Suprapubic skin (tissue), 3 donors: ENCODE measurements at regions not wholly inside any gene's neighbourhood (a gene's known extent, or its start where the extent isn't known, plus 50 kb on each side); places are given as distances from the start of the nearest gene placed in this dataset.

Experiments used
- CTCF ChIP-seq, 2 donors: fragments of 200-600 bp in 1 of 2; fragments of 450-650 bp in 1 of 2; sonication (generic) in 1 of 2; IDR thresholded peaks; one replicate each; pipeline ENCODE4 v1.5.1; 2016 to 2019; ENCODE audit warnings: antibody characterized with exemption in 2 of 2, mild to moderate bottlenecking in 1 of 2, moderate library complexity in 1 of 2
- EP300 ChIP-seq: sonication (generic); formaldehyde crosslinking; IDR thresholded peaks from one replicate; pipeline ENCODE4 v1.6.1; 2017; ENCODE audit warnings: antibody characterized with exemption
- POLR2A ChIP-seq, 2 donors: fragments of 450-650 bp; IDR thresholded peaks; one replicate each; pipeline ENCODE4 v1.6.1; 2017; ENCODE audit warnings: antibody characterized with exemption in 2 of 2, mild to moderate bottlenecking in 2 of 2, moderate library complexity in 2 of 2

- TF ChIP-seq CTCF (IDR thresholded peaks at IDR 0.05) (no peak), EP300 (no peak), POLR2A (IDR thresholded peaks at IDR 0.05) (no peak)
These were observed 654.5 kb downstream of the OLFM4 start for GRCh38 chr13:53683146-53683545.
